GM21381 (cell line): ENCODE measurements at regions not wholly inside any gene's neighbourhood (a gene's known extent, or its start where the extent isn't known, plus 50 kb on each side); places are given as distances from the start of the nearest gene placed in this dataset.
"Not testable (repeated sequence)": the region's sequence is repeated elsewhere in the genome, so short reads cannot be mapped to it uniquely, and the experiment has no call there.

Source experiments
- ATAC-seq: cut with Tn5 transposase; IDR thresholded peaks from one replicate; pipeline ENCODE4 v1.9.1; 2021; ENCODE audit warnings: mild to moderate bottlenecking, moderate library complexity; ENCODE audit not compliant: unreplicated experiment

GRCh38 chr5:21484498-21484889, 1368.7 kb downstream of the CDH12 start:
- not testable (repeated sequence) for ATAC-seq

DNA sequence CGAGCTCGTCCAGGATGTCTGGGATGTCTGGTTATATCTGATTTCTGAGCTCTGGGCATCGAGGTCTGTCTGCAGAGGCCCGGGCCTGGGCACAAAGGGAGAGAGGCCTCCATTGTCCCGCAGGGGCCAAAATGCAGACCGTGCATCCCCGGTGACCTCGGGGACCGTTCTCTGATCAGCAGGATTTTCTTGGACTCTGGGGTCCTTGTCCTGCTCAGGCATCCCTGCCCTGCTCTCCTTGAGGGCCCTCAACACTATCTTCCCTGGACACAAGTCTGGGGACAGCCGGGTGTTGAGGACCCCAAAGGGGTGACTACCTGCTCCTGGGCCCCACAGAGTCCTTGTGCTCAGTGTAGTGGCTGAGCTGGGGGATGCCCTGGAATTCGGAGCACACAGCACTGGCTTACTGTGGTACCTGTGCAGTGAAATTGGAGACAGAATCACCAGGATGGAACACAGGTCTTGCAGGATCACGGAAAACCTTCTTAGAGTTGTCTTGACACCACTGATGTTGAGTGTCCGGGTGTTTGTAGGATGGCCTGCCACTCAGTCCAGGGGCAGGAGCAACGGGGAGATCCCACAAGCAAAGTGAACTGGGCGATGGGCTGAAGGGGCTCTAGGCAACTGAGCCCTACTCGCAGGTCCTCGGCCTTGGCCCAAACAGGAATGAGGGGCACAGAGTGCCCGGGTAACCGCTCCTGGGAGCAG, 1369.2 kb downstream of the CDH12 start:
- not testable (repeated sequence) for ATAC-seq

DNA sequence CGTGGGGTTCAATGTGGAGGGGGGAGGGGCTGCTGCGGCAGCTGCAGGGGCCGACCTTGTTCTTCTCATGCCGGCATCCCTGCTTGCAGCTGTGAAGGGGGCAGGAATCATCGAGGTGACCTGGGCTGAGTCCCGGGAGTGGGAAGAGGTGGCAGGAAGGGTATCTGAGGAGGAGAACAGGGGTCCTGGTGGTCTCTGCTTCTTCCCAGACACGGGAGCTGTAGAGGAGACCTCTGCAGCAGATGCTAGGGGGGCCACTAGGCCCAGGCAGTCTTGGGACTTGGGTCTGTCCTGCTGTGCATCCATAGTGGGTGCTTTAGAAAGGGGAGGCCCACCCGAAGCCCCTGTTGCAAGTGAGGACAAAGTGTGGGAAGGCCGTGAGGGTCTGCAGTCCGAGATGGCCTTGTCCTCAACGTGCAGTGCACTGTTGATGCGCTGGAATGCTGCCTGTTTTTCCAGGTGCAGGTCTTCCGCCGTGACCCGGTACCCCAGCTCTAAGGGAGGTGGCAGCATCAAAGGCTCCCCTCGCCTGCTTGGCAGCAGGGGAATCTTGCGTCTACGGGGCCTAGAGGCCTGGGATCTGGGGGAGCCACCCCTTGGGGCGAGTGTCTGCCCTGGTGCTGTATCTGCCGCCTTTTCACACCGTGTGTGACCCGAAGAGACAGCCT, 1370.0 kb downstream of the CDH12 start:
- ATAC-seq = not testable (repeated sequence)

- ATAC-seq = not testable (repeated sequence)
These were observed 1370.6 kb downstream of the CDH12 start for GRCh38 chr5:21482522-21482921.

DNA sequence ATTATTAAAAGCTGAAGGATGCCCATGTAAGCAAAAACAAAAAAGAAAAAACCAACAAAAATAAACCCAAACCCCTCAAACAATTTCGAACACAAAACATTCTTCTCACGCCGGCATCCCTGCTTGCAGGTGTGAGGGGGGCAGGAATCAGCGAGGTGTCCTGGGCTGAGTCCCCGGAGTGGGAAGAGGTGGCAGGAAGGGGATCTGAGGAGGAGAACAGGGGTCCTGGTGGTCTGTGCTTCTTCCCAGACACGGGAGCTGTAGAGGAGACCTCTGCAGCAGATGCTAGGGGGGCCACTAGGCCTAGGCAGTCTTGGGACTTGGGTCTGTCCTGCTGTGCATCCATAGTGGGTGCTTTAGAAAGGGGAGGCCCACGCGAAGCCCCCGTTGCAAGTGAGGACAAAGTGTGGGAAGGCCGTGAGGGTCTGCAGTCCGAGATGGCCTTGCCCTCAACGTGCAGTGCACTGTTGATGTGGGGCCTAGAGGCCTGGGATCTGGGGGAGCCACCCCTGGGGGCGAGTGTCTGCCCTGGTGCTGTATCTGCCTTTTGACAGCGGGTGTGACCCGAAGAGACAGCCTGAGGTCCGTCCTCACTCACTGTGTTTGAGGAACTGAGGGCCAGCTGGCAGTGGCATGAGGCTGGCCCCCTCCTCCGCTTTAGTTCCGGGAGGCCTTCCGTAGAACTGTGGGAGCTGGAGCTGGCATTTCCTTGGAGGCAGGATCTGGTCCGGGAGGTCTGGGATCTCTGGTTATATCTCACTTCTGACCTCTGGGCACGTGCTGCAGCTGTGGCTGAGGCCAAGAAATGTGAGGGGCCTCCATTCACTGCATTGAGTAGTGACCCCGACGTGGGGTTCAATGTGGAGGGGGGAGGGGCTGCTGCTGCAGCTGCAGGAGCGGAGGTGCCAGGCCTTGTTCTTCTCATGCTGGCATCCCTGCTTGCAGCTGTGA, 1371.5 kb downstream of the CDH12 start:
- ATAC-seq = not testable (repeated sequence)

DNA sequence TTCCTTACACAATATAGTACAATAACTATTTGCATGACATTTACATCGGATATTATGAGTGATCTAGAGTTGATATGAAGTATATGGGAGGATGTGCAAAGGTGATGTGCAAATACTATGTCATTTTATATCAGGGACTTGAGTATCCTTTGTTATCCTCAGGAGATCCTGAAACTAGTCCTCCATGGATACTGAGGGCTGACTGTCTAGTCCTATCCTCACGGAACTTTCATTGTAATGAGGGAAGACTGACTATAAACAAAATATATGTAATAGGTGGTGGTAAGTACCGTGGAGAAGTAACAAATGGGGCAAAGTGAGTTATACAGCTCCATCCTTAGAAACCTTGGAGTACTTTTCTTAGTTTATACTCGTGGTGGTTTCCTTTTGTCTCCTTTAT, 1373.1 kb downstream of the CDH12 start:
- not testable (repeated sequence) for ATAC-seq

- ATAC-seq = not testable (repeated sequence)
These were observed 1379.2 kb downstream of the CDH12 start for GRCh38 chr5:21473981-21474380.

DNA sequence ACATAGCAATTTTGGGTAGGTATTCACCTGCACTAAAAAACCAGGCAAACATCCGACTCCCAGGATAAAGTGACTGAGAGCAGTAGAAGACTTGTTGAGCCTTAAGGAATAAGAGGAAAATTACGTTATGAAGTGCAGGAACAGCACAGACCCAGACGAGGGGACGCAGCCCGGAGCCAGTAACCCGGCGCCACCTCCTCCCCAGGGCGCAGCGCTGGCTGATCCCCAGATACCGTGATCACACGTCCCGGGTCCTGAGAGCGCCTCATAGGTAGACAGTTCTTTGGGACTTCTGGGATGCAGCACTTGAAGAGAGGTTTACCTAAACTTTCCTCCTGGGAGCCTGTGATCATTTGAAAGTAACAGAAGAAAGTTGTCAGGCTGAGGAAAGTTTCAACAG, 1379.7 kb downstream of the CDH12 start:
- ATAC-seq = not testable (repeated sequence)

DNA sequence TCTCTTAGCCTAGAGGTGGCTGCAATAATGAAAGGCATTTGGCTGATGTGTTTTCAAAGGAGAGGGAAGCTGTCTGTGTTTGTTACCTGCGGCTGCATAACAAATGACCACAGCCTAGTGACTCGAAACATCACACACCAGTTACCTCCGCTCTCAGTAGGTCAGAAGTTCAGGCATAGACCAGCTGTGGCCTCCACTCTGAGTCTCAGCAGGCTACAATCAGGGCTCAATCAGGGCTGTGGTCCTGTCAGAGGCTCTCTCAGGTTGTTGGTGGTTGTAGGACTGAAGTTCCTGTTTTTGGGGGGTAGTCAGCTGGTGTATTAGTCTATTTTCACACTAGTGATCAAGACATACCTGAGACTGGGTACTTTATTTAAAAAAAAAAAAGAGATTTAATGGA, 1381.5 kb downstream of the CDH12 start:
- ATAC-seq = not testable (repeated sequence)

GRCh38 chr5:21469523-21470101, 1383.5 kb downstream of the CDH12 start:
- not testable (repeated sequence) for ATAC-seq

DNA sequence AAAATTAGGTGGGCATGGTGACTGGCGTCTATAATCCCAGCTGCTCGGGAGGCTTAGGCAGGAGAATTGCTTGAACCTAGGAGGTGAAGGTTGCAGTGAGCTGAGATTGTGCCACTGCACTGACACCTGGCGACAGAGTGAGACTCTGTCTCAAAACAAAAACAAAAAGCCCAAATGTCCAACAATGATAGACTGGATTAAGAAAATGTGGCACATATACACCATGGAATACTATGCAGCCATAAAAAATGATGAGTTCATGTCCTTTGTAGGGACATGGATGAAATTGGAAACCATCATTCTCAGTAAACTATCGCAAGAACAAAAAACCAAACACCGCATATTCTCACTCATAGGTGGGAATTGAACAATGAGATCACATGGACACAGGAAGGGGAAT, 1385.6 kb downstream of the CDH12 start:
- ATAC-seq = not testable (repeated sequence)

- ATAC-seq = not testable (repeated sequence)
These were observed 1393.4 kb downstream of the CDH12 start for GRCh38 chr5:21459744-21460073.

- no peak for ATAC-seq
These were observed 1400.7 kb downstream of the CDH12 start for GRCh38 chr5:21452449-21452848.

DNA sequence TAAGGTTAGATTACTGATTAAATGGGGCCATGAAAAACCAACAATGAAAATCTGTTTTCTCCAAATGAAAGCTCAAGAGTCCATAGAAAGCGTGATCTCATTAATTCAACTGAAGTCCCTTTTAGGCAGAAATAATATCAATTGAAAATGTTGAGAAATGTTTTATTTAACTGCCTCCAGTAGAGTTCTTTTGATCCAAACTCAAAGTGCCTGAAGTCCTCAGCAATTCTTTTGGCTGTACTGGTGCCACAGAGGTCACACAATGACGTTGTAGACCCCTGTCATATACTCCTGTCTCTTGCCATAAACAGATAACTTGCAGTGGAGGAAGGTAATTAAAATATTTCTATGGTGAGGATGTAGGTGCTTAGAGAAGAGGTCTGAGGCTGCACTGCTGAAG, 1420.5 kb downstream of the CDH12 start:
- no peak for ATAC-seq

GRCh38 chr5:21424907-21425306, 1428.2 kb downstream of the CDH12 start:
- ATAC-seq = no peak

- ATAC-seq = no peak
These were observed 1431.4 kb upstream of the CDH18 start for GRCh38 chr5:21419383-21419782.

GRCh38 chr5:21402089-21402488, 1414.1 kb upstream of the CDH18 start:
- not testable (repeated sequence) for ATAC-seq

DNA sequence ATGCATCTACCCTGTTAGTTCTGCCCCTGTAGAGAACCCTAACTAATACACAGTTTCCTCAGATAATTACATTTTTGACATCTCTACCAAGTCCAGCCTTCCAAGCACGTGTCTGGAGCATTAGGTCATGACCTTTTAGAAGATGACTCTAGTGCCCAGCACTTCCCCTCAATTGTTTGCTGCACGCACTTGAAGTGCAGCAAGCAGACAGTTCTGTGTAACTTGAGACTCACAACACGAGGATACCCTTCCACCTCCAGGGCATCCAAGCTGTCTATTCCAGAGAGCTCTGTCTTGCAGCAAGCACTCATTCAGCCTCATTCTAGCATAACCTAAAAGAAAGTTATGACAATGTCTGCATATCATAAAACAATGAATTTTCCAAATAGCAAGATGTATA, 1410.5 kb upstream of the CDH18 start:
- ATAC-seq = no peak

GRCh38 chr5:21397693-21398092, 1409.7 kb upstream of the CDH18 start:
- ATAC-seq = no peak

GRCh38 chr5:21391506-21391905, 1403.5 kb upstream of the CDH18 start:
- no peak for ATAC-seq

GRCh38 chr5:21360754-21361153, 1372.8 kb upstream of the CDH18 start:
- not testable (repeated sequence) for ATAC-seq
